ENCODE measurements at regions not wholly inside any gene's neighbourhood (a gene's known extent, or its start where the extent isn't known, plus 50 kb on each side); places are given as distances from the start of the nearest gene placed in this dataset.

DNA sequence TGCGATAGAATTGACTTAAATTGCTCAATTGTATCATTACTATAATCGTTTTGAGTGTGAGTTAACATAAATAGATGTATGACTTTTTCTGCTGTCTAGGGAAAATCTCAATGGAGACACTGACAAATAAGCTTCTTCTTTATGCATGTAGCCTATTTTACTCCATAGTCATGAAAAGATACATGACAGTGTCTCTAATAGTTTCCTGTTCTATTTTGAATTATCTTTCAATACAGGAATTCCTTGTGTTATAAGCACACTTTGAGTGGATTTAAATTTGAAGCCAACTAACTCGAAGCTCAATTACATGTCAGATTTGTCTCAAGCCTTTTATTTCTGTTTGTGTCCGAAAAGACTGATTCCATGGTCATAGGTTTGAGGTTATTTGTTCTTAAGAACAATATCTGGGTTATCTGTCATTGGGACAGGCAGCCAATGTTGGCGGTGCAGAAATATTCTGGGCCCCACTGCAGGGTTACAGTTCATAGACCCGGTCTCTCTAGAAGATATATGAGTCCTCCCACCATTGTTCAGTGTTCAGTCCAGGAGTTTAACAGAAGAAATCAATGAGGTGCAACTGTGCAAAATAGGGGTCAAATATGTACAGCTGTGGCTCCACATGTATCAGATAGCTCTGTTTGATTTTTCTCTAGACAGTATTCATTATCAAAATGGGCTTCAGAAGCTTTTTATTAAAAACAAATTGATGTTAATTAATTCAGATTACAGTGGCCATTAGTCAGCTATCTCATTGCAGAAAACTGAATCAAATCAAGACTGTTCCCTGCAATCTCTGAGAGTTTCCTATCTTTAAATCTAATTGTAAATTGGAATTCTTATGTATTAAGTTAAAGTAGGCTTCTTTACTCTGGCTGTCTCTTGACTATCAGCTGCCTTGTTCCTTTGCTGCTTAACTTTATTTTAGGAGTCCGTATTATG lies 1238.8 kb downstream of the NXPH1 start:
- TF ChIP-seq CREB1 (IDR thresholded peaks at IDR 0.05; ENCODE audit: low read depth) (no peak), YY1 (IDR thresholded peaks at IDR 0.05; ENCODE audit: low read depth) (no peak), EP300 (IDR thresholded peaks at IDR 0.05; ENCODE audit: borderline replicate concordance) (peak; percentile 23; the same call in 1 of the 2 replicates), TAF1 (IDR thresholded peaks at IDR 0.05; ENCODE audit: low read depth) (no peak), ZBTB7A (IDR thresholded peaks at IDR 0.05; ENCODE audit: low read depth) (no peak), CEBPB (IDR thresholded peaks at IDR 0.05) (no peak), RAD21 (IDR thresholded peaks at IDR 0.05; ENCODE audit: low read depth) (no peak), TCF12 (IDR thresholded peaks at IDR 0.05; ENCODE audit: low read depth) (0 out of 2 replicates have a peak, but pooled peaks have one; percentile 22), NFIC (IDR thresholded peaks at IDR 0.05) (no peak), EGR1 (IDR thresholded peaks at IDR 0.05) (no peak), USF1 (IDR thresholded peaks at IDR 0.05) (no peak), TEAD4 (IDR thresholded peaks at IDR 0.05) (no peak)
- TF ChIP-seq, protein P1, sequence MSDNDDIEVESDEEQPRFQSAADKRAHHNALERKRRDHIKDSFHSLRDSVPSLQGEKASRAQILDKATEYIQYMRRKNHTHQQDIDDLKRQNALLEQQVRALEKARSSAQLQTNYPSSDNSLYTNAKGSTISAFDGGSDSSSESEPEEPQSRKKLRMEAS (IDR thresholded peaks at IDR 0.05): no peak
- TF ChIP-seq, protein P2, sequence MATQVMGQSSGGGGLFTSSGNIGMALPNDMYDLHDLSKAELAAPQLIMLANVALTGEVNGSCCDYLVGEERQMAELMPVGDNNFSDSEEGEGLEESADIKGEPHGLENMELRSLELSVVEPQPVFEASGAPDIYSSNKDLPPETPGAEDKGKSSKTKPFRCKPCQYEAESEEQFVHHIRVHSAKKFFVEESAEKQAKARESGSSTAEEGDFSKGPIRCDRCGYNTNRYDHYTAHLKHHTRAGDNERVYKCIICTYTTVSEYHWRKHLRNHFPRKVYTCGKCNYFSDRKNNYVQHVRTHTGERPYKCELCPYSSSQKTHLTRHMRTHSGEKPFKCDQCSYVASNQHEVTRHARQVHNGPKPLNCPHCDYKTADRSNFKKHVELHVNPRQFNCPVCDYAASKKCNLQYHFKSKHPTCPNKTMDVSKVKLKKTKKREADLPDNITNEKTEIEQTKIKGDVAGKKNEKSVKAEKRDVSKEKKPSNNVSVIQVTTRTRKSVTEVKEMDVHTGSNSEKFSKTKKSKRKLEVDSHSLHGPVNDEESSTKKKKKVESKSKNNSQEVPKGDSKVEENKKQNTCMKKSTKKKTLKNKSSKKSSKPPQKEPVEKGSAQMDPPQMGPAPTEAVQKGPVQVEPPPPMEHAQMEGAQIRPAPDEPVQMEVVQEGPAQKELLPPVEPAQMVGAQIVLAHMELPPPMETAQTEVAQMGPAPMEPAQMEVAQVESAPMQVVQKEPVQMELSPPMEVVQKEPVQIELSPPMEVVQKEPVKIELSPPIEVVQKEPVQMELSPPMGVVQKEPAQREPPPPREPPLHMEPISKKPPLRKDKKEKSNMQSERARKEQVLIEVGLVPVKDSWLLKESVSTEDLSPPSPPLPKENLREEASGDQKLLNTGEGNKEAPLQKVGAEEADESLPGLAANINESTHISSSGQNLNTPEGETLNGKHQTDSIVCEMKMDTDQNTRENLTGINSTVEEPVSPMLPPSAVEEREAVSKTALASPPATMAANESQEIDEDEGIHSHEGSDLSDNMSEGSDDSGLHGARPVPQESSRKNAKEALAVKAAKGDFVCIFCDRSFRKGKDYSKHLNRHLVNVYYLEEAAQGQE (IDR thresholded peaks at IDR 0.05; ENCODE audit: low read depth): no peak

Measured in Ishikawa (cell line).